ENCODE measurements at regions not wholly inside any gene's neighbourhood (a gene's known extent, or its start where the extent isn't known, plus 50 kb on each side); places are given as distances from the start of the nearest gene placed in this dataset.
A peak's percentile ranks its signal among the peaks of the same experiment; 100 is the strongest.
"Not testable (repeated sequence)": the region's sequence is repeated elsewhere in the genome, so short reads cannot be mapped to it uniquely, and the experiment has no call there.

DNA sequence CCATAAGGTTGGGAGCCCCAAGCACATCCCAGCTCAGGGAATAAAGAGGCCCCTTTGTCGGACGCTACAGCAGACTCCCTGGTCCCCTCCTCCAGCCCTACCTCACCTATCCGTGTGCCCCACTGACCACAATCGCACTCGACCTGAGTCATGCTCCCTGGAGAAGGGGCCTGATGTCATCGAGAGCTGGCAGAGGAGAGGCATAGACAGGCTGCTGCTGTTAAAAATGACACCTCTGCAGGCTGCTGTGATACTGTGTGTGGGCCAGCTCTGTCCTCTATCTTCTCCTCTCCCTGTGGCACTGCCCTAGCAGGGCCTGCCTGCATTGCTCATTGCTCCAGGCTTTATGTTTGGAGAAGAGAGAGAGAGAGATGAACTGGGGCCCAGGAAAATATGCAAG lies 123.4 kb upstream of the SYT13 start:
- Histone ChIP-seq H2AFZ (ENCODE audit: low read depth) (no peak overlapping the region), H3K27ac (no peak overlapping the region), H3K4me1 (ENCODE audit: low read depth, poor library complexity, severe bottlenecking) (no peaks in the 10 kb centered on the region), H3K36me3 (ENCODE audit: insufficient read depth) (no peaks in the 10 kb centered on the region), H3K4me3 (IDR thresholded peaks at IDR 0.05; ENCODE audit: insufficient read depth, low read depth, low read length) (no peak overlapping the region), H4K20me1 (ENCODE audit: insufficient read depth) (no peaks in the 10 kb centered on the region), H3K79me2 (ENCODE audit: insufficient read depth, low read depth) (no peaks in the 10 kb centered on the region), H3K4me2 (no peak overlapping the region), H3K27me3 (ENCODE audit: insufficient read depth, low read depth) (no peaks in the 10 kb centered on the region), H3K9ac (no peak overlapping the region)
- no peak for TF ChIP-seq CTCF (conservative IDR thresholded peaks at IDR 0.05; ENCODE audit: low read depth, low read length)

DNA sequence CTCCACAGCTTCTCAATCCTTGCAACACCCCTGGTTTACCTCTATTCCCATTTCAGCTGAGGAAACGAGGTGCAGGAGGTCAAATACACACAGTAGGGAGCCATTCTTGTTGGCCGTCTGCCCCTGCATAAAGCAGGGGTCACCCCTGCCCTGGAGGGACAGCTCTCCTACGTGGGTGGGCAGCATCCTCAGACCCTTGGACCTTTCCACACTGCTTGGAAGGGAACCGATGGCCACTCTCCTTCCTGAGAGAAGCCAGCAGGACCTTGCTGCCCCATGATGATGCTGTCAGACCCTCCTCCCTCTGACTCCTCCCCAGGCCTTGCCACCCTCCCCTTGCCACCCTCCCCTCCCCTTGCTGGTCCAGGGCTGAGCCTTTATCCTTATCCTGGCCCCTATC lies 121.1 kb upstream of the SYT13 start:
- H4K20me1 ChIP-seq (ENCODE audit: insufficient read depth), result no peaks in the 10 kb centered on the region
- H3K27me3 ChIP-seq (ENCODE audit: insufficient read depth, low read depth), result no peaks in the 10 kb centered on the region
- H3K4me1 ChIP-seq (ENCODE audit: low read depth, poor library complexity, severe bottlenecking), result no peaks in the 10 kb centered on the region
- no peak overlapping the region for H3K4me3 ChIP-seq (IDR thresholded peaks at IDR 0.05; ENCODE audit: insufficient read depth, low read depth, low read length)
- no peaks in the 10 kb centered on the region for H3K79me2 ChIP-seq (ENCODE audit: insufficient read depth, low read depth)
- H2AFZ ChIP-seq (ENCODE audit: low read depth), result no peak overlapping the region
- H3K36me3 ChIP-seq (ENCODE audit: insufficient read depth), result no peaks in the 10 kb centered on the region
- no peak overlapping the region for H3K9ac ChIP-seq
- H3K4me2 ChIP-seq, result no peak overlapping the region
- H3K27ac ChIP-seq, result no peak overlapping the region
- TF ChIP-seq CTCF (conservative IDR thresholded peaks at IDR 0.05; ENCODE audit: low read depth, low read length), result no peak

DNA sequence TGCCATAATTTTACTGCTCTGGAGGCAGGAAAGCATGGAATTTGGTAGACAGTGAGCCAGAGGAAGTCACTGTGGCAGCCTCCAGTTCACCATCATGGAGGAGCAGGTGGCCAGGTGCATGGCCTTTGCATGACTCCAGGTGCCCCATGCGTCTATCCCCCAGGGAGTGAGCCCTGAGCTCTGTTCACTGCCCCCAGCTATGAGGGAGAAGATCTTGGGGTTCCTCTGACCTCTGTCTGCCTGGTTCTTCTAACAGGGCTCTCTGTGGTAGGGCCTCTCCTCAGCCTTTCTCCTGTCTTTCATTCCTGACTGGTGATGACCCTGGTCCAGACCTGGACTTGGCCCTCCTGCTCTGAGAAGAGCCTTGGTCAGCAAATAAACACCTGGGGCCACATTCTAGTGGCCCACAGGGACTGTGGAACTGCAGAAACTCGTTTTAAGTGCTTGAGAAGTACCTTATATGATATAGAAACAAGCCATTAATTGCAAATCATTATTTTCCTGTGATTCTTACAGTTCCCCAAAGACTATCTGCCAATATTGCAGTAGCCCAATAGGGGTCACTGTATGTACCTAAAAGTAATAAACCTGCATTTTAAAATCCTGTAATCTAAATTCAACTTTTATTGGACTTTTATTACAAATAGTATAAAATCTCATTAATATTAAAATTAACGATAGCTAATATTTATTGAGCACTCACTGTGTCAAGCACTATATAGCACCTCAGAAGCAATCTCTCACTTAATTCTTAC lies 120.0 kb upstream of the SYT13 start:
- H3K4me3 ChIP-seq (IDR thresholded peaks at IDR 0.05; ENCODE audit: insufficient read depth, low read depth, low read length), result no peak overlapping the region
- H3K4me2 ChIP-seq, result no peak overlapping the region
- no peak overlapping the region for H3K9ac ChIP-seq
- no peak overlapping the region for H3K27ac ChIP-seq
- H4K20me1 ChIP-seq (ENCODE audit: insufficient read depth), result no peaks in the 10 kb centered on the region
- H3K4me1 ChIP-seq (ENCODE audit: low read depth, poor library complexity, severe bottlenecking), result no peaks in the 10 kb centered on the region
- no peaks in the 10 kb centered on the region for H3K79me2 ChIP-seq (ENCODE audit: insufficient read depth, low read depth)
- TF ChIP-seq CTCF (conservative IDR thresholded peaks at IDR 0.05; ENCODE audit: low read depth, low read length), result peak; percentile 31; the same call in 1 of the 2 replicates
- no peak overlapping the region for H2AFZ ChIP-seq (ENCODE audit: low read depth)
- no peaks in the 10 kb centered on the region for H3K27me3 ChIP-seq (ENCODE audit: insufficient read depth, low read depth)
- H3K36me3 ChIP-seq (ENCODE audit: insufficient read depth), result no peaks in the 10 kb centered on the region

DNA sequence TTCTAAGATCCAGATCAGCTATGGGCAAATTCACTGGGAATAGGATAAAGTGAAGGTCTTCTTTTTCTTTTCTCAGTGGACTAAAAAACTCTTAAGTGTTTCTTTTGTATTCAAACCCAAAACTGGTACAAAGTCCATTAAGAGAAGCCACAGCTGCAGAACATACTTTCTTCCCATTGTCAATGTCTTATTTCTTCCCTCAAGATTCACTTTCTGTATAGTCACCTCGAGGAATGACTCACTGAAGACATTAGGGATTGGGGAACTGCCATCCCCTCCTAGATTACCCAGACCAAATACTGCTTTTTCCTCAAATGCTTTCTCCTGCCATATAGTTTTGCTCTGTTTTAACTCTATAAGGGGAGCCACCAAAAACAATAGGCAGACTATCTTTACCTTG lies 117.4 kb upstream of the SYT13 start:
- not testable (repeated sequence) for H3K4me3 ChIP-seq (IDR thresholded peaks at IDR 0.05; ENCODE audit: insufficient read depth, low read depth, low read length); H3K27ac ChIP-seq; H3K4me2 ChIP-seq; H3K36me3 ChIP-seq (ENCODE audit: insufficient read depth); H3K79me2 ChIP-seq (ENCODE audit: insufficient read depth, low read depth); H3K27me3 ChIP-seq (ENCODE audit: insufficient read depth, low read depth); H4K20me1 ChIP-seq (ENCODE audit: insufficient read depth); H2AFZ ChIP-seq (ENCODE audit: low read depth); H3K9ac ChIP-seq; H3K4me1 ChIP-seq (ENCODE audit: low read depth, poor library complexity, severe bottlenecking)

DNA sequence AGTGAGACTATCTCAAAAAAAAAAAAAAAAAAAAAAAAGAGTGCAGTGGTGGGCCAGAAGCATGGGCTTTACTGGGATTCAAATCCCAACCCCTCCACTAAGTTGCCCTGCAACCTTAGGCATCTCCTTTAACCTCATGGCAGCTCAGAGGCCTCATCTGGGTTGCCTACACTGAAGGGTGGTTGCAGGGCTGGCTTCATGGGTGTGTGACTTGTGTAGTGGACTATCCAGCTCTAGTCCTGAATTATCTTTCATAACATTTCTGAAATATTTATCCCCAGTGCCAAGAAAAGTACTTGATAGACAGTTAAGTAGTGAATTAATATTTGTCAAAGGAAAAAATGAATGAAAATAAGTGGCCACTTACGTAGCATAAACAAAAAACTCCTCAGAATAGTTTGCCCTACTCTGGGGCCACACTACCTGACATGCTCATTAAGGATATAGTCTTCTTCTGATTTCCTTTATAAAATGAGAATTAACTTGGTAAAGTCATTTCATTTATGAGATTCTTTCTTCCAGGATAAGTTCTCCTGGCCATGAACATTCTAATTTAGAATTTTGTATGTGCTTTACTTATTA lies 116.0 kb upstream of the SYT13 start:
- no peak overlapping the region for H3K4me2 ChIP-seq
- no peak overlapping the region for H3K4me3 ChIP-seq (IDR thresholded peaks at IDR 0.05; ENCODE audit: insufficient read depth, low read depth, low read length)
- no peaks in the 10 kb centered on the region for H4K20me1 ChIP-seq (ENCODE audit: insufficient read depth)
- no peak overlapping the region for H3K9ac ChIP-seq
- no peak overlapping the region for H3K27ac ChIP-seq
- H3K36me3 ChIP-seq (ENCODE audit: insufficient read depth), result no peaks in the 10 kb centered on the region
- no peaks in the 10 kb centered on the region for H3K27me3 ChIP-seq (ENCODE audit: insufficient read depth, low read depth)
- no peaks in the 10 kb centered on the region for H3K79me2 ChIP-seq (ENCODE audit: insufficient read depth, low read depth)
- H2AFZ ChIP-seq (ENCODE audit: low read depth), result no peak overlapping the region
- no peak for TF ChIP-seq CTCF (conservative IDR thresholded peaks at IDR 0.05; ENCODE audit: low read depth, low read length)
- no peaks in the 10 kb centered on the region for H3K4me1 ChIP-seq (ENCODE audit: low read depth, poor library complexity, severe bottlenecking)

All from KMS-11 (cell line).